HG03565 (cell line): ENCODE measurements at regions not wholly inside any gene's neighbourhood (a gene's known extent, or its start where the extent isn't known, plus 50 kb on each side); places are given as distances from the start of the nearest gene placed in this dataset.

Experiments
- ATAC-seq: cut with Tn5 transposase; IDR thresholded peaks from one replicate; pipeline ENCODE4 v1.9.1; 2021; ENCODE audit warnings: mild to moderate bottlenecking, moderate library complexity; ENCODE audit not compliant: unreplicated experiment

DNA sequence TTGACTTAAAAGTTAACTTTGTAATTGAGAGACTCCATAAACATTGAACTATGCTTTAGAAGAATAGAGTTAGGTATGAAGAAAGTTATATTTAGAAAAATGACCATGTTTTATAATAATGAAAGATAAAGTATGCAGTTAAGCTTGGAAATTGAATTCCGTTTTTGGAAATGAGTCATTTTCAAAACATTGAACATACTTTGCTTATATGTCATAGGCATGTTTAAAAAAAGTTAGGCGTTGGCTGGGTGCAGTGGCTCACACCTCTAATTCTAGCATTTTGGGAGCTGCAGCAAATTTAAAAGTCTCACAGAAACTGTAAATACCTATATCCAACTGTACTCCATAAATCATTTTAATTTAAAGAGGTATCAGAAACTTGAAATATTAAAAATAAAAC, 607.4 kb downstream of the CBLN2 start:
- no peak for ATAC-seq

DNA sequence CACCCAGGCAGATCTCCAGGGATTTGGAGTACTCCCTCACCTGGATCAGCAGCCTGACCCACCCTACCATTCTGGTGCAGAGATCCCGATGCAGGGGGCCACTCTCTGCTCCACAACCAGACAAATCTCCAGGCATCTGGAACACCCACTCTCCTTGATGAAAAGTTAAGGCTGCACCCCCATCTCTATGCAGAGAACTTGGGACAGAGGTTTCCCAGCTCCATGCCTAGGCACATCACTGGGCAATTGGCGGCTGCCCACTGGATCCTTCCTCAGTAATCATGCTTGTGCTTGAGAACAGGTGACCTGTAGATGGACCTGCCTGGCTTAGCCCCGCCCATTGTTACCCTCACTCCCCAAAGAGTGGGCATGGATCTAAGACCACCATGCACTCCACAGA, 624.9 kb downstream of the CBLN2 start:
- ATAC-seq, result no peak

DNA sequence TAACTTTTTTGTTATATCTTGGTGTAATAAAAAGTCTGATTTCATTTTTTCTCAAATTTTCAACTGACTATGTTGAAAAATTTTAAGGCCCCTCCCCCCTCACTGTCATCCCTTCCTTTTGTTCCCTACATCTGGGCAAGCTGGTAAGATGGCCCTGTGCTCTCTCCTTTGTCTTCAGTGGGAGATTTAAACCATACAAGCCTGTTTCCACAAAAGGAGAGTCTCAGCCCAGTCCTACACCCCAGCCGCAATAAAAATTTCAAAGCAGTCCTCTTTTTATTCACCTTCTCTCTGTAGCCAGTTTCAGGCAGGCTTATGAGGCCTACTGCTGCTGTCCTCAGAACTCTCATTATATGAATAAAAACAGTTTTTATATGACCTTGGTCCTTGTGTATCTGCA, 630.5 kb downstream of the CBLN2 start:
- no peak for ATAC-seq

DNA sequence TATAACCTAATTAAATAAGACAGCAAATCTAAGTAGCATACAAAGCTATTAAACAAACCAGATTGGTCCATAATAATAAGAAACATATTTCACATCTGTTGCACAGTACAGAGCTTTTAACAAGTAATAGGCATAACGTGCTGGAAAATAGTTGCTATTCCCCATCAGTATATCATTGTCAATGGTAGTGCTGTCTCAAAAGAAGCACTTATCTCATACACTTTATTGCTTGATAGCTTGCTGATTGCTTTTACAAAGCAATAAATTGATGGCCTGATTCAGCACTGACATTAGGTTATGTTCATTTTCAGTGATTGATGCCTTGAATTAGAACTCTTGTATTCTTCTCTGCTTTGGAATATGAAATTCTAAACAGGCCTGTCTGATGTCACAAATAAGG, 641.7 kb downstream of the CBLN2 start:
- no peak for ATAC-seq

DNA sequence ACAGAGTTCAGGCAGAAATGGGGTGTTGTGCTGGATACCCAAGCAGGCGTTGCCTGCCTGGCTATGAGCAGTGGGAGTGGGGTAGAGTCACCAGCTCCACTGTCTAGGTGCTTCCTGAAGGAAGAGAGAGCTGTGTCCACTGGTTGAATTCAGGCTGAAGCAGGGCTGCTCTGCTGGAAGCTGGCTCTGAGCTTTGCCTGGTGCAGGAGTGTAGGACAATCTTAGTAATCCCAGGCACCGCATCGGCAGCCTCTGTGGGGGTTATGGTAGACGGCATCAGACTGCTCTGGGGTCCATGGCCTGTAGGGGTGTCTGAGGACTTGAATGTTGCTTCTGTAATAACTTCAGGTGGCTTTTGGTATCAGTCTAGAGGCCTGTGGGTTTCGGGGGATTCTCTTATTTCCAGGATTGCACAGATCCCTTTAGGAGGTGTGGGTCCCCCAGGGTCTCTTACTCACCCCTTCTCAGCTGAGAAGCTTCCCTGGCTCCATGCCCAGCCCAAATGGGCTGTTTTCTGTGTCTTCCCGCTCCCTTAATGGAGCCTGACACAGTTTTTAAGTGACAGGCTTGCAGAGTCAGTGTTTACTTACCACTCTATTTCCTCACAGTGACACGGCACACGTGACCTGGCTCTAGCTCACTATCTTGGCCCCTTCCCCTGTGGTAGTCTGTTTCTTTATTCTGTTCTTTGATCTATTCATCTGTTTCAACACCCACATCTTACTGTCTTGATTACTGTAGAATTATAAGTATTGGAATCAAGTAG, 644.3 kb downstream of the CBLN2 start:
- no peak for ATAC-seq

DNA sequence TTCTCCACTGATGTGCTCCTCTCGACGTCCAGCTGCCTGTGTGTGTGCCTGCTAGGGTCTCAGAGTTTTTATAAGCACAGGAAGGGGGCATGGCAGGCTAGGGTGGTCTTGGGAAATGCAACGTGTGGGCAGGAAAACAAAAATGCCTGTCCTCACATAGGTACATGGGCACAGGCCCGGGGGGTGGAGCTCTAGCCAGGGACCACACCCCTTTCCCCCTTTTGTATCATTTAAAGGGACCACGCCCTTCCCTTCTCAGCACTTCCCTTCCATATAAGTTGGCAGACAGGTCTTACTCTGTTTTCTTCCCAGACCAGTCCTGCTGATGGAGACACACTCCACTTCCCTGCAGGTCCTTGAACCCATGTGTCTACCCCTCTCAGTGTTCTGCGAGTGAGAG, 645.0 kb downstream of the CBLN2 start:
- no peak for ATAC-seq

DNA sequence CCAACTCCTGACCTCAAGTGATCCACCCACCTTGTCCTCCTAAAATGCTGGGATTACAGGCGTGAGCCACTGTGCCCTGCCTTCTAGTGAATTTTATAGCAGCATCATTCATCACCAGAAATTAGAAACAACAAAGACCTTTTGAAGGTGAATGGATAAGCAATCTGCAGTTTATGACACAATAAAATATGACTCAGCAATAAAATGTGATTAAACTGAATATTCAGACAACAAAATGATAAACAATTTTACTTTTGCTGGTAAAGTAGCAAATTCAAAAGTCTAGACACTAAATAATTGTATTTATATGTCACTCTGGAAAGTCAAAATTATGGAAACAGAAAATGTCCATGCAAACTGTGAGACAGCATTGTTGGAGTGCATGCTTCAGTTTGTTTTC, 656.6 kb downstream of the CBLN2 start:
- no peak for ATAC-seq

DNA sequence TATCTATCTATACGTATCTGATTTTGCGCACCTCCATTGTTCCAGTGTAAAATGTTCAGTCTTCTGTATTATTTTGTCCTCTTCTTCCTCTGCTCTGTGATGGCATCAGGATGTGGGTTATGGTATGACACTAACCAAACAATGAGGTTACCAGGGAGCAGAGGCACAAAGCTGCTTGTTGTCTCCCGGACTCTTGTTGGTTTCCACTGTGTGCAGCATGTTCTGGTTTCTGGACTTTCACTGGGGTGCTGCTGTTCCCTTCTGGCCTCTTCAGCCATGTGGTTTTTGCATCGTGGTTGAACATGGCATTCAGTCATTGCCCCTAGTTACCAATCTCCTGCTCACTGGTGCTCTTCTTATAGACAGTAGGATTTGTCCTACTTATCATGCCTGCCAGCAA, 665.9 kb downstream of the CBLN2 start:
- ATAC-seq, result no peak

DNA sequence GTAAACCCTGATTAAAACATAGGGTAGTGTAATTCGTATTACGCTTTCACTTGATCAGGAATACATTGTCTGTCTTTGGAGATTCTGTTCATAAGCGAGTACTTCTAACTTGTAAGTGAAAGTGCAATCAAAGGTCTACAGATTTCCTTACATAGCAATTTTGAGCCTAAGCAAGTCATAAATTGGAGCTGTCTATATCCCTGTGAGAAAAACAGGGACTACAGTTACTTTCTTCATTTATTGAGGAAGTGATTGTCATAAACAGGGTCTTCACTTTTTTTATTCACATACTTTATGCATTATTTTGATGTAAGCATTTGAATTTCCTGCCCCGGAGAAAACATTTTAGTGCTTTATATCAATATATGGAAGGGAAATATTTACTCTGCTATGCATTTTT, 670.4 kb downstream of the CBLN2 start:
- ATAC-seq, result no peak

DNA sequence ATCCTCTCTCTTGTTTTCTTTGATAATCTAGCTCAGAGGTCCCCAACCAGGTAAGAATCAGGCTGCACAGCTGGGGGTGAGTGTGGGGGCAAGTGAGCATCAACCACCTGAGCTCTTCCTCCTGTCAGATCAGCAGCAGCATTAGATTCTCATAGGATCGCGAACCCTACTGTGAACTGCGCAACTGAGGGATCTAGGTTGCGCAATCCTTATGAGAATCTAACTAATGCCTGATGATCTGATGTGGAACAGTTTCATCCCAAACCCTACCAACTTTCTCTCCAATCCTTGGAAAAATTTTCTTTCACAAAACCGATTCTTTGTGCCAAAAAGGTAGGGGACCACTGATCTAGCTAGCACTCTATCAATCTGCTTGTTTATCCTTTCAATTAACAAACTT, 678.3 kb downstream of the CBLN2 start:
- ATAC-seq, result no peak

DNA sequence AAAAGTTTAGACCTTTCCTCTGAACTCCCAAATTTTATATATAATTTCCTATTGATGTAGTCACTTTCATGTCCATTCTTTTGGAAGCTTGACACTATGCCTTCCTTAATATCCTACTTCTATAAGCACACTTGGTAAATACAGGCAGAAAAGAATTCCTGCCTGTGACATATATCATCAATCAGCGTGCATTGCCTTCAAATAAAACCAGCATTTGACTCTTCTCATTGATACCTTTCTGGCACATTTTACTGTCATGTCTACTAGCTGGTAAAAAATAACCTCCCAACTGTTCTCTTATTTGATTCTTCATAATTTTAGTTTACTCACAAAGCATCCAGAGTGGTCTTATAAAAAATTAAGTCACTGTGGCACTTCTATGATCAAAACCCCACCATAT, 693.5 kb downstream of the CBLN2 start:
- ATAC-seq, result no peak

DNA sequence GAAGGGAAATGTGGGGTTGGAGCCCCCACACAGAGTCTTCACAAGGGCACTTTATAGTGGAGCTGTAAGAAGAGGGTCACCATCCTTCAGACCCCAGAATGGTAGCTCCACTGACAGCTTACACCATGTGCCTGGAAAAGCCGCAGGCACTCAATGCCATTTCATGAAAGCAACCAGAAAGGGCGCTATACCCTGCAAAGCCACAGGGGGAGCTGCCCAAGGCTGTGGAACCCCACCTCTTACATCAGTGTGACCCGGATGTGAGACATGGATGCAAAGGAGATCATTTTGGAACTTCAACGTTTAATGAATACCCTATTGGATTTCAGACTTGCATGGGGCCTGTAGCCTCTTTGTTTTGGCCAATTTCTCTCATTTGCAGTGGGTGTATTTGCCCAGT, 694.7 kb downstream of the CBLN2 start:
- ATAC-seq, result no peak

DNA sequence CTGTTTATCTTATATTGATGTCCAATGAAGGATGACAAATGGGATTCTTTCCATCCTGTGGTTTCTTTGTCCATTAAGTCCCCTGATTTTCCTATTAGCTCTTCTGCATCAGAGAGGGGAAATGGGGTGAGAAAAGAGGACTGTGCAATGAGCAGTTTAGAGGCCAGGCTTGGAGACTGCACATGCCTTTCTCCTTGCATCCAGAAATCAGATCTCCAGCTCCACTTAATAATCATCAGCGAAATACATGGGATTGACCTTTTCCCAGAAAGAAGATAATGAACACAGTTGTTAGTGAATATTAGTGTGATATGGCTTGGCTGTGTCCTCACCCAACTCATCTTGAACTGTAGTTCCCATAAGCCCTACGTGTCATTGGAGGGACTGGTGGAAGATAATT, 697.4 kb downstream of the CBLN2 start:
- no peak for ATAC-seq

DNA sequence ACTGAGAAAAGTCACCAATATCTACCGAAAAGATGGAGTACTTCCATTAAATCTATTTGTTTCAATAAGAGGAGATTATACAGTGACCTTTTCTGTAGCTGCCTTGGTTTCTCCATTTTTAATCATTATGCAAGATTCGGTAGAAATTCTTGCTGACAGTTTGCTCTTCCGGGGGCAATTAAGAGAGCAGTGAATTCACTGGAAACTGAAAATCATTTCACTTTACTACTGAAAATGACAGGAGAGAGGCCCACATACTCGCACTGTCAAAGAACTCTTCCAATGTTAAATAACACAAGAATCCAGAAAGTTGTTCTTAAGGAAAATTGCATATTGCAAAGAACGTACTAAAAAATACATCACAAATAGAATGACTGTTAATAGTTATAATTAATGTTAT, 699.3 kb downstream of the CBLN2 start:
- ATAC-seq, result no peak

DNA sequence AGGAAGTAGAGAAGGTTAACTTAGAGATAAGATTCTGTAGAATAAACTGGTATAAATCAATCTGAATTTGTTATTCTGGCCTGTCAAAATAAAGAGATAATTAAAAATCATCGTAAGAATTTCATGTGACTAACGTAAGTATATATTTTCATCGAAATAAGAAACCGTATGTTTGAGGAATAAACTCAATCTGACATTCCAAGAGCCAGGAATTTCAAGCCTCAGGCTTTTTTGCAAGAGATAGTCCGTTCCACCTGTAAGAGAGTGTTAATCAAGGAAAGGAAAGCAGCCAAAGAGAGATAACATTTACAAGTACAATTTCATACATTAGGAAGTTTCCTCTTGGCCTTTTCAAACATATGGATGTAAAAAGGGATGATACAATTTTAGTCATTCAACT, 701.5 kb downstream of the CBLN2 start:
- no peak for ATAC-seq

DNA sequence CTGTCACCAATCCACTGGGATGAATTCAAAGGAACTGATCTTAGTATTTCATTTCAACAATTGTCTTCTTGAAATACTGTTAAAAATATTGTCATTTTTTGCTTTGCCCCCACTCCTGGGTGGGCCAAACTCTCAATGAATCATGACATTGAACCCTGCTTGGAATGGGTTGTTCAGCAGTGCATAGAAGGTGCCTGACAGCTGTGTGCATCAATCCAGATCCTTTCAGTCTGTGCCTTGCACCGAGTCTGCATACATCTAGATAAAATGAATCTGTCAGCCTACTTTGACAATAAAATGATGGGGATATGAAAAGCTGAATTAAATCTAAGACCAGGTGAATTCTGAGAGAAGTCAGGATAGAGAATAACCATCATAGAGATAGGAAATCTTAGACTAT, 706.6 kb downstream of the CBLN2 start:
- no peak for ATAC-seq

DNA sequence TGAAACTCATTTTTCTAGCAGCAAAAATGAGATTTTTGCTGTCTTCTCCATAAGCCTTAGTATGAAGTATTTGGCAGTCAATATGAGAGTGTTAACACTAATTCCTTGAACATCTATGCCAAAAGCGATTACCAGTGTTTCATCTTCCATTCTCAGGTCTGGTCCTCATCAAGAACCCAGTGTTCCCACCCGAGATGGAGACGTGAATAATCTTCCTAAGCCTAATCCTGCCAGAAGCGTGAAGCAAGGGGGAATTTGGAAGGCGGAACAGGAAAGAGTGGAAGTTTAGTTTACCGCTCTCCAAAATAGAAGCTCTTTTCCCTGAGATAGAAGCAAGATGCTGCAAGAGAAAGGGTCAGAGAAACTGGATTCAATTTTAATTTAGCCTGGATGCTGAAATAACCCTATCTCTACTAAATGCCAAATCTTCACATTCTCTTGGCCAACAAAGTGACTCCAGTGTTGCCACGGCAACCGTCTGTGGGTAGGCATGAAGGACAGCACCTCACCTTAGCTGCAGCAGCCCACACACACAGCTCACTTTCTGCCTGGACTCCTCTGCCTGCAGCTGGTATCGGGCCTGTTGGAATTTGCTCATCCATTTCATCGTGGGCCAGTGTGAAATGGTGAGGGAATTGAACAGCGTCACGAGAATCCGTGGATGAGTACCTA, 711.1 kb downstream of the CBLN2 start:
- no peak for ATAC-seq

DNA sequence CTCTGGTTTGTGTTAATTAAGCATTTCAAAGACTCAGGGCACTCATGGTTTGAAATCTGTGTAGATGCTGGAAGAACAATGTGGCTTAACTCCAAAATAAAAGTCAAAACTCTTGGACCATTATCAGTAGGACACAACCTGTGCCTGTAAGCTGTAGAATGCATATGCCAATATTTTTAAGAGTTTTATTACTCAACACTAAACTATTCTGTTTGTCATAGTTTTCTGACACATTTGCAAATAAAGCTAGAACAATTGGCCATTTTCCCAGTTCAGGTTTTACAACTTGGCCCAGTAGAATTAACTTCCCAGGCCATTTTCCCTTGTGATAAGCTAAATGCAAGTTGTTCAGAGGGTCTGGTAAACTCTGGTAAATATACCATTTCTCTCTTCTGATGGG, 713.1 kb downstream of the CBLN2 start:
- ATAC-seq, result no peak

DNA sequence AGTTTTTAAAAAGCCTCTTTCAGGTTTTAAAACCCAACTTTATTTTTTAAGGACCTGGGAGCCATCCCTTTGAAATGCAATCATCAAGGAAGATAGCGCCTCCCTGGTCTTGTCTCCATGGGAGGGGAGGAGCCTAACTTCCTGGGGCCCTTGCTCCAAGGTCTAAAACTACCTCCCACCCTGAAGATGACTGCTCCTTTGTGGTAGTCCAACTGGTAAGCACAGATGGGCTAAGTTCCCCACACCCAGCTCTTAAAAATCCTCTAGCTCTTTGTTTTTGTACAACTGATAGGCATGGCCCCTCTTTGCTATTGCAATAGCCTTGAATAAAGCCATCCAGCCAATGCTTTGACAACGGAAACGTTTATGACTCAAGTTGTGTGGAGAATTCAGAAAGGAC, 716.8 kb downstream of the CBLN2 start:
- ATAC-seq, result no peak

DNA sequence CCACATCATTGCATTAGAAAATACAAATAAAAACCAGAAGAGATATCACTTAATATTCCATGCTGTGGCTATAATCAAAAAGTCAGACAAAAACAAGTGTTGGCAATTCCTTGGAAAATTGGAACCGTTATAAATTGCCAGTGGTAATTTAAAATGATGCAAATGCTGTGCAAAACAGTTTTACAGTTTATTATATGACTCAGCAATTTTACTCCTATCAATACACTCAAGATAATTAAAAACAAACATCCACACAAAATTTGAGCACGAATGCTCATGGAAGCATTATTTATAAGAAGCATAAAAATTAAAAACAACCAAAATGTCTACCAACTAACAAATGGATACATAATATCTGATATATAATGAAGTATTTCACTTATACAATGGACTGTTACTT, 728.8 kb downstream of the CBLN2 start:
- ATAC-seq, result no peak

DNA sequence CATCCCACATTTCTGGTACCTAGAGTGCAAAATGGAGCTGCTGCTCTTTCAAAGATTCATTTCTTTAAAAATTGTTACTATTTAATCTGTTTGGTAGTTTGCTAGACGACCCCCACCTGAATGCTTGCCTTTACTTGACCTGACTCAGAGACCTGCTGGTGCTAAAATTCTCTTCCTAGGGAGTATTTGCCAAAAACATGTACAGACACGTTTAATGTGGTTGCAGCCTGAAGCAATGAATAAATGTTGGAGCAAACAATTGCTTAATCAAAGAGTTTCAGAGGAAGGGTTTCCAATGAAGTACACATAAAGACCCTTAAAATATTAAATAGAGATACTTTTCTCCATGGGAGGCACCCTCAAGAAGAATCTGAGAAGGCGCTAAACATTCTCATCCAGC, 734.4 kb downstream of the CBLN2 start:
- ATAC-seq, result no peak

DNA sequence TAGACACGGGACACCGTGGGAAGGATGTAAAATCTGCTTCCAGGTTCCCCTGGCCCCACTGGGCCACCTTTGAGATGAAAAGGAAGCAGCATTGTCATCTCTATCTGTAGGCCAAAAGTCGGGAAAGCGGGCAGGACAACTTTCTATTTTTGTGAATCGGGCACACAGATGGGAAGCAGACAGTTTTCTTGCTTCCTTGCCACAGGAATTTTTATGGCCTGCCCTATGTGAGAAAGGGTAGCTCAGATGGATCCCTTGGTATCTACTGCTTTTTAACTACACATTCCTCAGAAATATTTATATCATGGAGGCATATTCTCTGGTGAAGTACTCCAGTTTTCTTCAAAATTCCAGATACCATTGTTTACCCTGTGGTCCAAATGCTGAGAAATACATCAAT, 735.5 kb downstream of the CBLN2 start:
- no peak for ATAC-seq

DNA sequence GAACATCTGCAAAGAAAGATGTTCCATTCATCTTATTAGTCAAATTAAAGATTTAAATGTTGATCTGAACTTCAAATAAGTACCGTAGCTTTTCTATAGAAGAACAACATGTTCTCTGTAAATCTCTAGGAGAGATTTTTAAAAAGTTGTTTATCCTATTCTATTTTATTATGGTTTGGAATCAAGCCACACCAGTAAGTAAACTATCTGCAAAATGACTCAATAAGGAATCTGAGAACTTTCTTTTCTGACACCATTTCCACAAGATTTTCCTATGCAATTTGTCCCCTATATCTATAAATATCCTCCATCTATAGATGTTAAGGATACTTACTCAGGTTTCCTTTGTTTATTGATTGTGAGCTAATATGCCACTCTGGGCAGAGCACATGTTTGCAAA, 736.6 kb downstream of the CBLN2 start:
- ATAC-seq, result no peak
